ENCODE measurements at regions not wholly inside any gene's neighbourhood (a gene's known extent, or its start where the extent isn't known, plus 50 kb on each side); places are given as distances from the start of the nearest gene placed in this dataset.

- no peak overlapping the region for H2AFZ ChIP-seq (ENCODE audit: low read length)
- H4K20me1 ChIP-seq (ENCODE audit: insufficient read depth, low read length): no peaks in the 10 kb centered on the region
- TF ChIP-seq EZH2phosphoT487 (IDR thresholded peaks at IDR 0.05; ENCODE audit: low read length): no peak
- TF ChIP-seq EZH2 (optimal IDR thresholded peaks at IDR 0.05; ENCODE audit: low read depth, low read length): no peak
- TF ChIP-seq, protein P1, sequence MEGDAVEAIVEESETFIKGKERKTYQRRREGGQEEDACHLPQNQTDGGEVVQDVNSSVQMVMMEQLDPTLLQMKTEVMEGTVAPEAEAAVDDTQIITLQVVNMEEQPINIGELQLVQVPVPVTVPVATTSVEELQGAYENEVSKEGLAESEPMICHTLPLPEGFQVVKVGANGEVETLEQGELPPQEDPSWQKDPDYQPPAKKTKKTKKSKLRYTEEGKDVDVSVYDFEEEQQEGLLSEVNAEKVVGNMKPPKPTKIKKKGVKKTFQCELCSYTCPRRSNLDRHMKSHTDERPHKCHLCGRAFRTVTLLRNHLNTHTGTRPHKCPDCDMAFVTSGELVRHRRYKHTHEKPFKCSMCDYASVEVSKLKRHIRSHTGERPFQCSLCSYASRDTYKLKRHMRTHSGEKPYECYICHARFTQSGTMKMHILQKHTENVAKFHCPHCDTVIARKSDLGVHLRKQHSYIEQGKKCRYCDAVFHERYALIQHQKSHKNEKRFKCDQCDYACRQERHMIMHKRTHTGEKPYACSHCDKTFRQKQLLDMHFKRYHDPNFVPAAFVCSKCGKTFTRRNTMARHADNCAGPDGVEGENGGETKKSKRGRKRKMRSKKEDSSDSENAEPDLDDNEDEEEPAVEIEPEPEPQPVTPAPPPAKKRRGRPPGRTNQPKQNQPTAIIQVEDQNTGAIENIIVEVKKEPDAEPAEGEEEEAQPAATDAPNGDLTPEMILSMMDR (IDR thresholded peaks at IDR 0.05; ENCODE audit: low read length): no peak
- no peaks in the 10 kb centered on the region for H3K9me2 ChIP-seq (replicated peaks; ENCODE audit: insufficient read depth, low read length)
- no peak overlapping the region for H3K4me3 ChIP-seq (ENCODE audit: low read length)
- H3K27me3 ChIP-seq (replicated peaks; ENCODE audit: insufficient read depth, low read length): no peaks in the 10 kb centered on the region
- H3K9ac ChIP-seq (ENCODE audit: low read length): no peak overlapping the region
- H3K9me3 ChIP-seq (replicated peaks; ENCODE audit: insufficient read depth, low read length): no peaks in the 10 kb centered on the region
- H3K27ac ChIP-seq (ENCODE audit: low read length): no peak overlapping the region
- H3K79me2 ChIP-seq (ENCODE audit: low read length): no peaks in the 10 kb centered on the region
- H3F3A ChIP-seq (ENCODE audit: insufficient read depth, low read length): no peaks in the 10 kb centered on the region
- H3K4me2 ChIP-seq (ENCODE audit: low read depth, low read length): no peak overlapping the region
- H3K4me1 ChIP-seq (ENCODE audit: low read length): no peaks in the 10 kb centered on the region
- no peaks in the 10 kb centered on the region for H3K36me3 ChIP-seq (replicated peaks; ENCODE audit: insufficient read depth, low read length)
- DNase-seq: no peak
Observed at GRCh38 chr4:180682776-180683175, 1560.4 kb upstream of the TENM3 start.

- Histone ChIP-seq H3K9me3 (replicated peaks; ENCODE audit: insufficient read depth, low read length) (no peaks in the 10 kb centered on the region), H3K36me3 (replicated peaks; ENCODE audit: insufficient read depth, low read length) (no peaks in the 10 kb centered on the region), H3K27me3 (replicated peaks; ENCODE audit: insufficient read depth, low read length) (no peaks in the 10 kb centered on the region), H3K9me2 (replicated peaks; ENCODE audit: insufficient read depth, low read length) (no peaks in the 10 kb centered on the region), H2AFZ (ENCODE audit: low read length) (no peak overlapping the region), H3K27ac (ENCODE audit: low read length) (no peak overlapping the region), H3F3A (ENCODE audit: insufficient read depth, low read length) (no peaks in the 10 kb centered on the region), H3K4me3 (ENCODE audit: low read length) (no peak overlapping the region), H3K4me2 (ENCODE audit: low read depth, low read length) (no peak overlapping the region), H3K79me2 (ENCODE audit: low read length) (no peaks in the 10 kb centered on the region), H4K20me1 (ENCODE audit: insufficient read depth, low read length) (no peaks in the 10 kb centered on the region), H3K9ac (ENCODE audit: low read length) (no peak overlapping the region), H3K4me1 (ENCODE audit: low read length) (no peaks in the 10 kb centered on the region)
- TF ChIP-seq, protein P1 (IDR thresholded peaks at IDR 0.05; ENCODE audit: low read length): no peak
- no peak for TF ChIP-seq EZH2phosphoT487 (IDR thresholded peaks at IDR 0.05; ENCODE audit: low read length)
- no peak for TF ChIP-seq EZH2 (optimal IDR thresholded peaks at IDR 0.05; ENCODE audit: low read depth, low read length)
- no peak for DNase-seq
Observed at GRCh38 chr4:180683186-180683585, 1560.0 kb upstream of the TENM3 start.

DNA sequence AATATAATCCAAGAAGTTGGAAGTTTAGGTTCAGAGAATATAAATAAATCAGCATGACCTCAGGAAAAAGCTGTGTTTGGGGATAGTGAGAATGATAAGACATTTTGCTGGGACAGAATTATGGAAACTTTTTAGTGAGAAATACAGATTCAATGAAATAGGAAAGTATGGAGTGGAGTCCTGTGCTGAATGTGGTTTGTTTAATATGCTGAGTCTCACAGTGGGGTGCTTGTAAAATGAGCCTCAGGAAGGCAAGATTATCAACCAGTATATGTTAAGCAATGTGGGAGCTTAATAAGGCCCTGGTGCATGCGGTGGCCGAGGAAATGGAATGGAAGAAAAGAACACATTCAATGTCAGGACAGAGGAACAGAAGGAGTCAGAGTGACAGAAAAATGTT lies 1554.7 kb upstream of the TENM3 start:
- no peaks in the 10 kb centered on the region for H3K4me1 ChIP-seq (ENCODE audit: low read length)
- DNase-seq: no peak
- no peaks in the 10 kb centered on the region for H3K27me3 ChIP-seq (replicated peaks; ENCODE audit: insufficient read depth, low read length)
- no peaks in the 10 kb centered on the region for H3K9me3 ChIP-seq (replicated peaks; ENCODE audit: insufficient read depth, low read length)
- no peak overlapping the region for H3K27ac ChIP-seq (ENCODE audit: low read length)
- no peaks in the 10 kb centered on the region for H3K36me3 ChIP-seq (replicated peaks; ENCODE audit: insufficient read depth, low read length)
- H3K9ac ChIP-seq (ENCODE audit: low read length): no peak overlapping the region
- H3K79me2 ChIP-seq (ENCODE audit: low read length): no peaks in the 10 kb centered on the region
- no peak overlapping the region for H2AFZ ChIP-seq (ENCODE audit: low read length)
- H3K9me2 ChIP-seq (replicated peaks; ENCODE audit: insufficient read depth, low read length): no peaks in the 10 kb centered on the region
- TF ChIP-seq, protein P1 (IDR thresholded peaks at IDR 0.05; ENCODE audit: low read length): no peak
- TF ChIP-seq EZH2 (optimal IDR thresholded peaks at IDR 0.05; ENCODE audit: low read depth, low read length) (no peak), EZH2phosphoT487 (IDR thresholded peaks at IDR 0.05; ENCODE audit: low read length) (no peak)
- H3K4me2 ChIP-seq (ENCODE audit: low read depth, low read length): no peak overlapping the region
- H3F3A ChIP-seq (ENCODE audit: insufficient read depth, low read length): no peaks in the 10 kb centered on the region
- no peaks in the 10 kb centered on the region for H4K20me1 ChIP-seq (ENCODE audit: insufficient read depth, low read length)
- H3K4me3 ChIP-seq (ENCODE audit: low read length): no peak overlapping the region

Measured in MM.1S (cell line).